Stimulated activated CD8-positive, alpha-beta memory T cell treated with anti-CD3 and anti-CD28 coated beads, Interleukin-12 subunit alpha, Interleukin-12 subunit beta, amount 100 ng/mL, for 24 hours (primary cell): ENCODE measurements at regions not wholly inside any gene's neighbourhood (a gene's known extent, or its start where the extent isn't known, plus 50 kb on each side); places are given as distances from the start of the nearest gene placed in this dataset.
"Not testable (repeated sequence)": the region's sequence is repeated elsewhere in the genome, so short reads cannot be mapped to it uniquely, and the experiment has no call there.

Experiments used
- DNase-seq: peaks from one replicate; pipeline ENCODE4 v3.0.0-alpha.2; 2020; ENCODE audit errors: extremely low read depth

GRCh38 chr20:26120920-26121319 is 424.3 kb upstream of the ZNF337 start:
- DNase-seq = not testable (repeated sequence)

GRCh38 chr20:26094498-26094897 is 397.8 kb upstream of the ZNF337 start:
- DNase-seq = not testable (repeated sequence)

DNA sequence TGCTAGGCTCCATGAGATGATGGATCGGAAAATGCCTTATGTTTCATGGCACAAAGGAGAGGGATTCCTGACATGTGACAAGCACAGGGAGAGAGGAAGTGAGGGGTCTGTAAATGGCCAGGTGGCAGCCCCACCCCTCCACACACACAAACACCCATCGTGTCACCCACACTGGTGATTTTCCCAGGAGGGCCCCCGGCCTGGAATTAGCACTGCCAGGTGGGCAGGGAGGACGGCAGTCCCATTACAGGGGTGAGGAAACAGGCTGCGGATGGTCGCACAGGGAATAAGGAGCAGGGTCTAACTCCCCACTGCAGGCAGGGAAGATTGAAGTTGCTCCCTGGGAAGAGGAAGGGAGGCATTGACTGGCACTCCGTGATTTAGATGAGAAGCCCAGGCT is 395.3 kb upstream of the ZNF337 start:
- DNase-seq = not testable (repeated sequence)

- DNase-seq = not testable (repeated sequence)
These were observed 389.5 kb upstream of the ZNF337 start for GRCh38 chr20:26086195-26086594.

- not testable (repeated sequence) for DNase-seq
These were observed 377.3 kb upstream of the ZNF337 start for GRCh38 chr20:26073972-26074371.

GRCh38 chr20:26059324-26059723 is 362.7 kb upstream of the ZNF337 start:
- not testable (repeated sequence) for DNase-seq

DNA sequence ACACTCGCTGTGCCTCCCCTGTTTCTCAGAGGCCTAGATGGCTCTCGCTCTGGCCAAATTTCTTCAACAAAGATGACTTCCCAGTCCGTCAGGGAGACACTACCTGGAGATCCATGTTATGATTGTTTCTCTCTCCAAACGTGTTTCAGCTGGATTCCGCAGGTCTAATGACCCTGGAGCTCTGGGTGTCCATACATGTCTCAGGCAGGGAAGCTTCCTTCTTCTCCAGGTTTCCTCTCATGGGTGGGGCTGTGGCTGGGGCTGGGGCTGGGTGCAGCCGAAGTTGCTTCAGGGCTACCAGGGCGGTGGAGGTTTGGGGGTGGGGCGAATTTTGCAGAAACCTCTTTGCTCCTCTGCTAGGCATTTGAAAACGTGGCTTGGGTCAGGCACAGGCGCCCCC is 361.8 kb upstream of the ZNF337 start:
- not testable (repeated sequence) for DNase-seq

DNA sequence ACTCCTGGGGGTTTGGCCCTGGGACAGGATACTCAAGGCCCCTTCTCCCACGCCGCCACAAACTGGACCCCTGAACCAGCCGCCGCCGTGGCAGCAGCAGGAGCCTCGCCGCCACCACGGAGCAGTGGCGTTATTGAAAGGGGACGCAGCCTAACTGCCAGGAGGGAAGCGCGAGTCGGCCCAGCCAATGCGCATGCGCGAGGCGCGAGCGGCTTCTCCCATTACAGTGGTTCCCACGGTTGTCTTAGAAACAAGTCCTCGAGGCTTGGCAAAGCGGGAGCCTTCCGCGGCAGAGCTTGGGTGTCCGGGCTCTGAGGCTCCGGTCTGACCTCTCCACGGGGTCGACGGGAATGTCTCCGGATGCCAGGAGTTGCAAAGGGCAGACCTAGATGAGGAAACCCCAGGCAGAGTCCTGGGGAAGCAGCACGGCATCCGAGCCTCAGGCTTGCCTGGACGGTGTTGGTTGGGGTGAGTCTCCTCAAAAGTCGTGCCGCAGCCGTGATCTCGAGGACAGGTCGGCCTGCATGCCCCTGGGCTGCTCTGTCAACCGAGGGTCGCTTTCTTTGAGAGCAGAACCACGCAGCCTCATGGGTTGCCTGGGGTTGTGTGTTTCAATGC is 360.6 kb upstream of the ZNF337 start:
- DNase-seq = not testable (repeated sequence)

DNA sequence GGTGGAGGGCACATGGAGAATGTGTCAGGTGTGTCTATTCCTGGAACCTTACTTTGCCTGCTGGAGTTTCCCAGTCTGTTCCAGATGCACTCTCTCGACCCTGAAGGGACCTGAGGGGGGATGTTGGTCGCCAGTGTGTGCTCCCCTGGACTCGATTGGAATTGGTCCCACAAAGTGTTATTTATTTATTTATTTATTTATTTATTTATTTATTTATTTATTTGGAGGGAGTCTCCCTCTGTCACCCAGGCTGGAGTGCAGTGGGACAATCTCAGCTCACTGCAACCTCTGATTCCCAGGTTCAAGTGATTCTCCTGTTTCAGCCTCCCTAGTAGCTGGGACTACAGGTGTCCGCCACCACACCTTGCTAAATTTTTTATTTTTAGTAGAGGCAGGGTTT is 329.1 kb upstream of the ZNF337 start:
- DNase-seq = not testable (repeated sequence)

DNA sequence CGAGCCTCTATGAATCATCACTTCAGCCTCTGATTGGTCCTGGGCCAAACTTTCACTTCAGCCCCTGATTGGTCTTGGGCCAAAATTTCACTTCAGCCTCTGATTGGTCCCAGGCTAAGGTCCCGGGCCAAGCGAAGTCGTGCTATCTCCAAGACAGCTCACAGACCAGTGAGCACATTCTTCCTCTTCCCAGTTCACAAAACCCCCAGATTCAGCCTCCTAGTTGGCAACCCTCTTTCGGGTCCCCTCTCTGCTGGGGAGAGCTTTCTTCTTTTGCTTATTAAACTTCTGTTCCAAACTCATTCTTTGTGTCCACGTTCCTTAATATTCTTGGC is 314.3 kb upstream of the ZNF337 start:
- DNase-seq = not testable (repeated sequence)

DNA sequence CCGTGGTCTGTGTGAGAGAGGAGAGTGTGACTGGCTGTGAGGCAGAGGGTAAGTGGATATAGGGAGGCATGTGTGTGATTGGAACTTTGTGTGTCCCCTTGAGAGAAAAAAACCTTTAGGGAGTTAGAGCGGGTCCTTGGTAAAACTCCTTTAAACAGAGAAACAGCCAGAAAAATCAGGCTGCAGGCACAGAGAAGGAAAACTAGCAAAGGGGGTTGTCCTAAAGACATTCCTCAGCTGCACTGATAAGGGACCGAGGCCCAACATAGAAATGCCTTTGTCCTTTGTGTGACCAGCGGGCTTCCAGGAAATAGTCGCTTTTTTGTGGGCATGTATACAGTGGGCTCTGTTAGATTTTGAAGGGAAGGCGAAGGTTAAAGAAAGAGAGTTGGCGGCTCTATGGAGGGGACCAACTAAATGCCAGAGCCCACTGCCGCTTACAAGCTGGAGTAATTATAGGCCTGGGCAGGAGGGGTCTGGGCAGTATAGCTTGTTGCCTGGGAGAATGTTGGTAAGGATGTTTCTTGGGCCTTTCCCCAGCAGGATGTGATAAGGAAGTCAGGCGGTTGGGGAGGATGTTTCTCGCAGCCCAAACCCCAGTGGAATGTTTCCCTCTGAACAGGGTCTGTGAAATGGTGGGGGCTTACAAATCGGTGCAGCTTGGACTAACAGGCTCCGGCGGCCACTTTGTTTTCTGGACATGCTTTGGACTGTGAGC is 313.7 kb upstream of the ZNF337 start:
- not testable (repeated sequence) for DNase-seq

DNA sequence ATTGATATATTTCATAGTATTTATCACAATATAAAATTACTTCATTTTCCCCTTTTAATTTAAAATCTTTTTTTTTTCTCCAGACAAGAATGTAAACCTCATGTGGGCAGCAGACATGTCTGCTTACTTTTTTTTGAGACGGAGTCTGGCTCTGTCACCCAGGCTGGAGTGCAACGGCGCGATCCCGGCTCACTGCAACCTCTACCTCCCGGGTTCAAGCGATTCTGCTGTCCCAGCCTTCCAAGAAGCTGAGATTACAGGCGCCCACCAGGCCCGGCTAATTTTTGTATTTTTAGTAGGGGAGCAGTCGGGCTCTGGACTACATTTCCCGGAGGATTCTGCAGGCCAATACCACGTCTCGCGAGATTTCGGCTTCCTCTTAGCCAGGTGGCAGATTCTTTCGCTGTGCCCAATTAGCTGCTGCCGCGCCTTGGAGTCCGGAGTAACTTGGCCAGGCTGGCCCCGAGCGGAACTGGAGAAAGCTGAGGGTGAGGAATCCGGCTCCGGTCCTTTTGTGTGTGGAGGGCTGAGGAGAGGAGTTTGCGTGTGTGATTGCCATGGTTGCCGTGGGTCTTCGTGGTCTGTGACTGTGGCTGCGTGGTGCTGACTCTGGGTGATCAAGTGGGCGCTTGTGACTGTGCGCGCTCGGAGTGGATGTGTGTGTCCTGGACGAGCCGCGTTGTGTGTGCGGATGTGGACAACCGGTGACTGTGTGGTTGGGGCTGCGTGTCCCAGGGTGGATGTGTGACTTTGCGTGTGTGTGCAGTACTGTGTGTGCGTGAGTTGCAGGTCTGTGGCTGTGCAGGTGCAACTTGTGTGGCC is 313.0 kb upstream of the ZNF337 start:
- not testable (repeated sequence) for DNase-seq

DNA sequence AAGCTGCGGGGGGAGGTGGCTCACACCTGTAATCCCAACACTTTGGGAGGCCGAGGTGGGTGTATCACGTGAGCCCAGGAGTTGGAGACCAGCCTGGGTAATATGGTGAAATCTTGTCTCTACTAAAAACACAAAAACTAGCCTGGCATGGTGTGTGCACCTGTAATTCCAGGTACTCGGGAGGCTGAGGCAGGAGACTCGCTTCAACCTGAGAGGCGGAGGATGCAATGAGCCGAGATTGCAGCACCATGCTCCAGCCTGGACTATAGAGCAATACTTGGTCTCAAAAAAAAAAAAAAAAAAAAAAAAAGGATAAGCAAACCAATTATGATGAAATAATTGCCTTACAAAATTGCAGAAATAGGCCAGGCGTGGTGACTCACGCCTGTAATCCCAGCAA is 311.4 kb upstream of the ZNF337 start:
- DNase-seq = not testable (repeated sequence)

DNA sequence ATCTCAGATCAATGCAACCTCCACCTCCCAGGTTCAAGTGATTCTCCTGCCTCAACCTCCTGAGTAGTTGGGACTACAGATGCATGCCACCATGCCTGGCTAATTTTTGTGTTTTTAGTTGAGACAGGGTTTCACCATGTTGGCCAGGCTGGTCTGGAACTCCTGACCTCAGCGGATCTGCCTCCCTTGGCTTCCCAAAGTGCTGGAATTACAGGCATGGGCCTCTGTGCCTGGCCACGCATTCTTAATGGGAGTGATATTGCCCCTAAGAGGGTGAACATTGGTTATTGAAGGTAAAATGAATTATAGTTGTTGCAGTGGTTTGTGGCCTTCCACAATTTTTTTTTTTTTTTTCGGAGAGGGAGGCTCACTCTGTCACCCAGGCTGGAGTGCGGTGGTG is 309.5 kb upstream of the ZNF337 start:
- not testable (repeated sequence) for DNase-seq

DNA sequence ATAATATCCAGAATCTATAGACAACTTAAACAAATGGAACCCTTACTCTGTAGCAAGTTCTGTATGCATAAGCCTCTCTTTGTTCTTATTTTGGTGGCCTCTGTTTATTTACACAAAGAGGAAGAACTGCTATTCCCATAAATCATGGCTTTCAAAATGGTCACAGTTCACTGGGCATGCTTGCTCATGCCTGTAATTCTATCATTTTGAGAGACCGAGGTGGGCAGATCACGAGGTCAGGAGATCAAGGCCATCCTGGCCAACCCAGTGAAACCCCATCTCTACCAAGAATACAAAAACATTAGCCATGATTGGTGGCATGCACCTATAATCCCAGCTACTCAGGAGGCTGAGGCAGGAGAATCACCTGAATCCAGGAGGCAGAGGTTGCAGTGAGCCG is 307.3 kb upstream of the ZNF337 start:
- DNase-seq = not testable (repeated sequence)

- not testable (repeated sequence) for DNase-seq
These were observed 300.9 kb upstream of the ZNF337 start for GRCh38 chr20:25997367-25998038.

GRCh38 chr20:25992146-25992545 is 295.5 kb upstream of the ZNF337 start:
- no peak for DNase-seq

GRCh38 chr20:25991756-25992130 is 295.1 kb upstream of the ZNF337 start:
- no peak for DNase-seq

- no peak for DNase-seq
These were observed 294.6 kb upstream of the ZNF337 start for GRCh38 chr20:25991051-25991755.

GRCh38 chr20:25989686-25990085 is 293.0 kb upstream of the ZNF337 start:
- not testable (repeated sequence) for DNase-seq

- DNase-seq = no peak
These were observed 292.5 kb upstream of the ZNF337 start for GRCh38 chr20:25989196-25989595.
